OCI-LY1 (cell line): ENCODE measurements at regions not wholly inside any gene's neighbourhood (a gene's known extent, or its start where the extent isn't known, plus 50 kb on each side); places are given as distances from the start of the nearest gene placed in this dataset.

Experiments
- CTCF ChIP-seq: fragments of 200-600 bp; sonication (generic), shearing (Covaris generic); IDR thresholded peaks from 2 replicates; pipeline ENCODE4 v1.5.1; 2017; ENCODE audit warnings: mild to moderate bottlenecking, antibody characterized with exemption, low read length, moderate library complexity, mixed read lengths
- EZH2 ChIP-seq: fragments of 200-600 bp; sonication (generic), shearing (Covaris generic); IDR thresholded peaks from 2 replicates; pipeline ENCODE4 v1.8.0; 2017; ENCODE audit warnings: borderline replicate concordance, mixed run types, mild to moderate bottlenecking, antibody characterized with exemption, low read length, moderate library complexity, mixed read lengths

DNA sequence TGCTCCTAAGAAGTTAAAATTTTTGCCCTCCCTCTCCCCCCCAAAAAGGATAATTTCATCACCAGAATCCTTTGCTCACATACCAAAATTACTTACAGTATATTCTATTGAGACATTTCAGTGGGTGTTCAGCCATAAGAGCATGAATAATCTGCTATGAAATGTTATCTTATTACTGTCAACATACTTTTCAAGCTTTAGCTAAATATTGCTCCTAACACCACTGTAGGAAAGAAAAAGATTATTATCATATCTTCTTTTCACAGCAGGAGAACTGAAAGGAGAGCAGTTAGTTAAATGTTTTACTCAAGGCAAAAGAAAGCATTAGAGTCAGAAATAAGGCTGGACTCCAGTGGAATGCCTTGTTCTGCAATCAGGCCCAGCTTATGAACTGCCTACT lies 231.0 kb upstream of the GYPA start:
- TF ChIP-seq CTCF (no peak), EZH2 (no peak)
